ENCODE measurements at regions not wholly inside any gene's neighbourhood (a gene's known extent, or its start where the extent isn't known, plus 50 kb on each side); places are given as distances from the start of the nearest gene placed in this dataset.

DNA sequence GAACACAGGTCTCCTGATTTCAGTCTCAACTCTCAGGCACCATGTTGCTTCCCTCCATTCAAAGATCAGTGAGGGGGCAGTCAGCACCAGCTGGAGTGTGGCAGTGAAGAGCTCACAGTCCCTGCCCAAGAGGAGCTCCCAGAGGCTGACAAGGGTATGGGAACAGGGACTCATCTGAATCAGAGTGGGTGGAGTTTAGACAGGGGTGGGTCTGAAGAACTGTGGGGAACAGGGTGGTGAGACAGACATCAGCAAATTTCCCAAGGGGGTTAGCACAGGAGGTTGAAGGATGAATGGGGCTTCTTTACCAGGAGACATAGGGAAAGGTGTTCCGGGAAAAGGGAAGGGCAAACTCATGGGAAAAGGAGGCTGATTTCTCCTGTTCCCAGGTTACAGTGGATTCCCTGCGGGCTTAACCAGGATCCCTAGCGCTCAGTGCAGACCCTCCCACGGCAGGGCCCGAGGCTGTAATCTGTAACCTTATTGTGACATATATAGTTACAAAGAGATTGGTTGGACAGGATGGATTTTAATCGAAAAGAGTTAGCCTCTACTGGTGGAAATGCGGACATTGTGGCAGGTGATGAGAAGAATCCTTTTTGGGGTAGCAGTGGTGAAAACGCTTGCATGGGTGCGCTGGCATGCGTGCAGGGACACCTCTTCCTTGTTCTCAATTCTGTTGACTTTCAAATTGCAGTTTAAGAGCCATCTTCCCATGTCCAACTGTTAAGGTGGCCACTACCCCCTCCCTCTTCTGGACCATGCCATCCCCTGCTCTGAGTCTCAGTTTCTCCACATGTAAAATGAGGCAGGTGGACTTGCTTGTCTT is 160.3 kb downstream of the SMAD6 start:
- no CpG with 5 or more reads among the region's 10 CpGs for WGBS (ENCODE audit: extremely low coverage, insufficient read length, low lambda C conversion rate)
- TF ChIP-seq, protein P1, sequence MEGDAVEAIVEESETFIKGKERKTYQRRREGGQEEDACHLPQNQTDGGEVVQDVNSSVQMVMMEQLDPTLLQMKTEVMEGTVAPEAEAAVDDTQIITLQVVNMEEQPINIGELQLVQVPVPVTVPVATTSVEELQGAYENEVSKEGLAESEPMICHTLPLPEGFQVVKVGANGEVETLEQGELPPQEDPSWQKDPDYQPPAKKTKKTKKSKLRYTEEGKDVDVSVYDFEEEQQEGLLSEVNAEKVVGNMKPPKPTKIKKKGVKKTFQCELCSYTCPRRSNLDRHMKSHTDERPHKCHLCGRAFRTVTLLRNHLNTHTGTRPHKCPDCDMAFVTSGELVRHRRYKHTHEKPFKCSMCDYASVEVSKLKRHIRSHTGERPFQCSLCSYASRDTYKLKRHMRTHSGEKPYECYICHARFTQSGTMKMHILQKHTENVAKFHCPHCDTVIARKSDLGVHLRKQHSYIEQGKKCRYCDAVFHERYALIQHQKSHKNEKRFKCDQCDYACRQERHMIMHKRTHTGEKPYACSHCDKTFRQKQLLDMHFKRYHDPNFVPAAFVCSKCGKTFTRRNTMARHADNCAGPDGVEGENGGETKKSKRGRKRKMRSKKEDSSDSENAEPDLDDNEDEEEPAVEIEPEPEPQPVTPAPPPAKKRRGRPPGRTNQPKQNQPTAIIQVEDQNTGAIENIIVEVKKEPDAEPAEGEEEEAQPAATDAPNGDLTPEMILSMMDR (conservative IDR thresholded peaks at IDR 0.05), result no peak
- H2BK15ac ChIP-seq (ENCODE audit: low read depth, low read length), result no peak overlapping the region
- no peak overlapping the region for H3K18ac ChIP-seq (ENCODE audit: insufficient read length, low read depth, low read length)
- H3K79me2 ChIP-seq (ENCODE audit: insufficient read depth, low read length), result no peaks in the 10 kb centered on the region
- DNase-seq, result peak; percentile 41
- H3K79me1 ChIP-seq (ENCODE audit: insufficient read depth, low read depth, low read length, poor library complexity, severe bottlenecking), result no peaks in the 10 kb centered on the region
- no peaks in the 10 kb centered on the region for H3K36me3 Mint-ChIP-seq (ENCODE audit: insufficient read depth in 1 of 3, low read depth in 3 of 3)
- no peak overlapping the region for H3K4me2 ChIP-seq (ENCODE audit: insufficient read depth, insufficient read length, low read length)
- H3K9ac ChIP-seq (ENCODE audit: extremely low read depth, insufficient read length, low read length), result no peak overlapping the region
- no peak overlapping the region for H2BK120ac ChIP-seq (ENCODE audit: low read depth, low read length, poor library complexity, severe bottlenecking)
- no peak overlapping the region for H3K14ac ChIP-seq (ENCODE audit: insufficient read depth, low read length)
- H3K56ac ChIP-seq (ENCODE audit: insufficient read length, low read depth, low read length), result no peak overlapping the region
- H3K27ac Mint-ChIP-seq, result peak overlapping the region in 1 of 3 experiments; percentile 37; a peak in 2 of 7 replicates
- no peaks in the 10 kb centered on the region for H3K9me3 ChIP-seq (ENCODE audit: control insufficient read depth, low read depth, low read length)
- H2BK20ac ChIP-seq (ENCODE audit: low read depth, low read length, poor library complexity, severe bottlenecking), result no peak overlapping the region
- H3K23me2 ChIP-seq (ENCODE audit: insufficient read length, low read depth, low read length, poor library complexity, severe bottlenecking), result no peaks in the 10 kb centered on the region
- no peak overlapping the region for H4K5ac ChIP-seq (ENCODE audit: insufficient read length, low read depth, low read length)
- no peaks in the 10 kb centered on the region for H3K27me3 ChIP-seq (ENCODE audit: insufficient read depth, low read length)
- H4K91ac ChIP-seq (ENCODE audit: insufficient read length, low read depth, low read length), result no peak overlapping the region
- no peaks in the 10 kb centered on the region for H3K9me3 Mint-ChIP-seq
- no peak overlapping the region for H2BK5ac ChIP-seq (ENCODE audit: insufficient read length, low read length)
- no peak overlapping the region for H2BK12ac ChIP-seq (ENCODE audit: insufficient read length, low read depth, low read length)
- H2AK5ac ChIP-seq (ENCODE audit: insufficient read length, low read length), result no peak overlapping the region
- no peaks in the 10 kb centered on the region for H3K27me3 Mint-ChIP-seq (ENCODE audit: low read depth)
- H4K8ac ChIP-seq (replicated peaks; ENCODE audit: insufficient read length, low read depth, low read length), result no peak overlapping the region
- peaks cover 15 to 18% of the 10 kb centered on the region in 2 experiments for H3K4me1 Mint-ChIP-seq
- H3K23ac ChIP-seq (ENCODE audit: insufficient read length, low read depth, low read length), result no peak overlapping the region
- H4K20me1 ChIP-seq (ENCODE audit: control insufficient read depth, insufficient read depth, insufficient read length), result no peaks in the 10 kb centered on the region
- H2AFZ ChIP-seq (ENCODE audit: low read length), result no peak overlapping the region
- H3K27ac ChIP-seq (ENCODE audit: insufficient read length, low read depth, low read length), result no peak overlapping the region
- no peak overlapping the region for H3K4ac ChIP-seq (ENCODE audit: low read depth, low read length)
- no peak overlapping the region for H3T11ph ChIP-seq (ENCODE audit: low read length)
- no peaks in the 10 kb centered on the region for H3K4me1 ChIP-seq (ENCODE audit: insufficient read depth, low read length)
- H3K4me3 Mint-ChIP-seq, result no peak overlapping the region

Measured in H9 (cell line).